ENCODE measurements at regions not wholly inside any gene's neighbourhood (a gene's known extent, or its start where the extent isn't known, plus 50 kb on each side); places are given as distances from the start of the nearest gene placed in this dataset.
"Not testable (repeated sequence)": the region's sequence is repeated elsewhere in the genome, so short reads cannot be mapped to it uniquely, and the experiment has no call there.

DNA sequence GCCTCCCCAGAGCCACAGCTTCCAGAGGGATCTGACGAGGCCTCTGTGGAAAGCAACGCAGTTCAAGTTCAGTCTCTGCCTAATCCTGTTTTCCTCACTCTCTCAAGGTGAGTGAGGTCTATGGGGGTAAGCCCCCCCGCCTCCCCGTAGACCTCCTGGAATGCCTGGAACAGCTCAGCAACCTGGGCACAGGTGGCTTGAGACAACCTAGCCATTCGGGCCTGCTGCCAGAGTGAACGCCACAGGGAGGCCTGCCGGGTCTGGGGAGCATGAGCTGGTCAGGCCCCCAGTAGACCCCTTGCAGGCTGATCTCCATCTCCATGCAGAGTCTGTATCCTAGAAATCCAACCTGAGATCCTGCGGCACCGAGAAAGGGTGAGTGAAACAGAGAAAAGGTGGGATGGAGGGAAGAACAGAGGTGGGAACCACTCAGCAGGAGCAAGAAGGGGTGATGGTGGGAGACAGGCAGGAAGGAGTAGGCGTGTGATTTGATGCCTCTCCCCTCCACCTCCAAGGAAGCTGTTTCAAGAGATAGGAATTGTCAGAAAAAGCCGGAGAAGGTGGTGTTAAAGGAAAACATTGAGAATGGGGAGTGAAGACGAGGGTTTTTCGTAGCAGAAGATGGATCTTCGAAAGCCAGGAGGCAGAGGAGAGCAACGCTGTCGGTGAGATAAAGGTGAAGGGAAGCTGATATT lies 123.1 kb upstream of the PRMT8 start:
- no peak for DNase-seq

DNA sequence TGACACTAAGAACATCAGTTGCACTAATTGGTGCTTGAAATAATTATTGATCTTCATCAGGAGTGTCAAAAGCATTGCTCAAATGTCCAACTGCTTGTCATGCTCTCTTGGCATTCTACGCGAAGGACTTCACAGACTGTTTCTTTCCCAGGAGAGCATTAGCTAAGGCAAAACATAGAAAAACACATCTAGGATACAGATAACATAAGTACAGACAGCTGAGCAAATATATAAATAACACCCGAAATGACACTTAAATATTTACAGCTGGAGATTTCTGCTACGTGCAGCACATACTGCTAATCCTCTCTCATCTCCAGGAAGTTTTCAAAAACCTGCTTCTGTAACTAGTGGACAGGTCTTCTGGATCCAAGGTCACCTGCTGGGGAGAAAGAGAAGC lies 120.0 kb upstream of the PRMT8 start:
- DNase-seq: no peak

DNA sequence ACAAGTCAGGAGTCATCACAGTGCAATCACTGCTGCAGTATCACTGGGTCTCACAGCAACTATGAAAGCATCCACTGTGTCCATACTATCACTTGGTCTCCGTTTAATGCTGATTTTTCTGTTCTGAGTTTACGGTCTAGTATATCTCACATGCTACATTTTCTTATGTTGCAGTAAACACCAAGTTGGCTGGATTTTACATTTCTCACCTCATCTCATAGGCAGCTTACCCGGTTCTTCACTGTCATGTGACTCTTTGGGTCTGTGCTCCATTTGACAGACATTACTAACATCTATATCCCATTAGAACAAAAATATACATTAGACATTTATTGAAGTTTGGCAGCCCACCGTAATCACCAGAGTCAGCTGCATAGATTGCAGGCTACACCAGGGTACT lies 115.7 kb upstream of the PRMT8 start:
- DNase-seq: no peak

- DNase-seq: no peak
Measured at GRCh38 chr12:3376779-3377455, 114.1 kb upstream of the PRMT8 start.

DNA sequence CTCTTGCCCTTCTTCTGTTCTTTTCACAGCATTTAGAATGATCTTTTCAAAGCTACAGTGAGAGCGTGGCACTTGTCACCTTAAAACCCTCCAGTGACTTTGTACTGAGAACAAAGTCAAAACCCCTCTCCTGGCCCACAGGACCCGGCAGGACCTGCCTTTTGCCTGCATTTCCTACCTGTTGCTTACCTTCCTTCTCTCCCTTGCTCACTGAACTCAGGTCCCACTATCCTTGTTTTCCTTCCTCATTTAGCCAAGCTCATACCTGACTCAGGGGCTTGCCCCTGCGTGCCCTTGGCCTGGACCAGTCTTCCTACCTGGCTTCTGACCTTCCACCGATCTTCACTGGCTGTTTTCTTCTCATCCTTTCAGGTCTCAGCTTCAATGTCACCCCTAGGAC lies 112.3 kb upstream of the PRMT8 start:
- no peak for DNase-seq

GRCh38 chr12:3379079-3379478 lies 111.9 kb upstream of the PRMT8 start:
- DNase-seq: no peak

- no peak for DNase-seq
Measured at GRCh38 chr12:3380200-3381043, 110.6 kb upstream of the PRMT8 start.

- no peak for DNase-seq
Measured at GRCh38 chr12:3381059-3382047, 109.7 kb upstream of the PRMT8 start.

- no peak for DNase-seq
Measured at GRCh38 chr12:3389986-3390385, 101.0 kb upstream of the PRMT8 start.

GRCh38 chr12:3397596-3397995 lies 93.4 kb upstream of the PRMT8 start:
- DNase-seq: not testable (repeated sequence)

GRCh38 chr12:3398196-3398789 lies 92.7 kb upstream of the PRMT8 start:
- no peak for DNase-seq

DNA sequence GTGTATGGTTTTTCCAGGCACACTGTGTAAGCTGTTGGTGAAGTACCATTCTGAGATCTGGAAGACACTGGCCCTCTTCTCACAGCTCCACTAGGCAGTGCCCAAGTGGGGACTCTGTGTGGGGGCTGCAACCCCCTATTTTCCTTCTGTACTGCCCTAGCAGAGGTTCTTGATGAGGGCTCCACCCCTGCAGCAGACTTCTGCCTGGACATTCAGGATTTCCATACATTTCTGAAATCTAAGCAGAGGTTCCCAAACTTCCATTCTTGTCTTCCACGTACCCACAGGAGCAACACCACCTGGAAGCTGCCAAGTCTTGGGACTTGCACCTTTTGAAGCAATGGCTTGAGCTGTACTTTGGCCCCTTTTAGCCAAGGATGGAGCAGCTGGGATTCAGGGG lies 85.2 kb upstream of the PRMT8 start:
- DNase-seq: no peak

DNA sequence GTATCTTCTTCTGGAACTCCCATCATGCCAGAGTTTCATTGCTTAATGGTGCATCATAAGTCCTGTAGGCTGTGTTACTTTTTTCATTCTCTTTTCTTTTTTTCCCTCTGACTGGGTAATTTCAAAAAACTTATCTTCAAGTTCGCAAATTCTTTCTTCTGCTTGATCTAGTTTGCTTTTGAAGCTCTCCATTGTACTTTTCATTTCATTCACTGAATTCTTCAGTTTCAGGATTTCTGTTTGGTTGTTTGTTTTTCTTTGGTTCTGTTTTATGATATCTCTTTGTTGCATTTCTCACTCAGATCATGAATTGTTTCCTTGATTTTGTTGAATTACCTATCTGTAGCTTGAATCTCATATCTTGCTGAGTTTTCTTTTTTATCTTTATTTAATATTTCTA lies 83.3 kb upstream of the PRMT8 start:
- DNase-seq: no peak

- no peak for DNase-seq
Measured at GRCh38 chr12:3409662-3410061, 81.3 kb upstream of the PRMT8 start.

- DNase-seq: no peak
Measured at GRCh38 chr12:3416159-3416558, 74.8 kb upstream of the PRMT8 start.

DNA sequence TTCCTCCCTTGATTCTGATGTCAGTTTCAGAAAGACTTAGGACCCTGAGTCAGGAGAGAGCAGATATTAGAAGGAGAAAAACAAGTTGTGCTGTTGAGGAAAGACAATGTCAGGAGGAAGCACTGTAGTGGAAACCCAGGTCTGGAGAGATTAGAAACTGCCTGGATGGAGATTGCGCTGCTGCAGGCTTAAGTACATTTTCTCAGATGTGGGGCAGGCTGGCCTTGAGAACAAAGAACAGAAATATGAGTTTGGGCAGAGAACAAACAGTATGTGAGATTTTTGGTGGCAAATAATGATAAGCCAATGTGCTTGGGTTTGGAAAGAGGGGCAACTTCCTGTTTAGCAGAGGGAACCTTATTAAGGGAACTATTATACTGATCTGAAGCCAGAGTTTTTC lies 74.3 kb upstream of the PRMT8 start:
- DNase-seq: peak in 1 of 2 donors; percentile 1

DNA sequence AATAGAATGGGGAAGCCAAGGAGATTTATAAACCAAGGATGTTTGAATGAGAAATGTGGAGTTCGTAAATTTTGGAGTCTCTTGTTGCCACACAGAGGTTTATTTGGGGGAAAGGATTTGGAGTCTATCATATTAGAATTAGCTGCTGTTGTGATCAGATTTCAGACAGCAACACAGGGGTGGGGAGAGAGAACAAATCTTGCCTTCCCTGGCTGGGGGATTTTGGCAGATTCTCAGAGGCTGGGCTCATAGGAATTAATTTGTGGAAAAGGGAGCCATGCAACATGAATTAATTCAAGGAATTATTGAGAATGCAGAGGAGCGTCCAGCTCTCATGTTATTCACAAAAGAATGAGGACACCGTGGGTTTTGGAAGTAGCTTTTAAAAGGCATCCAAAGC lies 73.9 kb upstream of the PRMT8 start:
- DNase-seq: no peak

GRCh38 chr12:3417937-3418462 lies 73.0 kb upstream of the PRMT8 start:
- DNase-seq: no peak

DNA sequence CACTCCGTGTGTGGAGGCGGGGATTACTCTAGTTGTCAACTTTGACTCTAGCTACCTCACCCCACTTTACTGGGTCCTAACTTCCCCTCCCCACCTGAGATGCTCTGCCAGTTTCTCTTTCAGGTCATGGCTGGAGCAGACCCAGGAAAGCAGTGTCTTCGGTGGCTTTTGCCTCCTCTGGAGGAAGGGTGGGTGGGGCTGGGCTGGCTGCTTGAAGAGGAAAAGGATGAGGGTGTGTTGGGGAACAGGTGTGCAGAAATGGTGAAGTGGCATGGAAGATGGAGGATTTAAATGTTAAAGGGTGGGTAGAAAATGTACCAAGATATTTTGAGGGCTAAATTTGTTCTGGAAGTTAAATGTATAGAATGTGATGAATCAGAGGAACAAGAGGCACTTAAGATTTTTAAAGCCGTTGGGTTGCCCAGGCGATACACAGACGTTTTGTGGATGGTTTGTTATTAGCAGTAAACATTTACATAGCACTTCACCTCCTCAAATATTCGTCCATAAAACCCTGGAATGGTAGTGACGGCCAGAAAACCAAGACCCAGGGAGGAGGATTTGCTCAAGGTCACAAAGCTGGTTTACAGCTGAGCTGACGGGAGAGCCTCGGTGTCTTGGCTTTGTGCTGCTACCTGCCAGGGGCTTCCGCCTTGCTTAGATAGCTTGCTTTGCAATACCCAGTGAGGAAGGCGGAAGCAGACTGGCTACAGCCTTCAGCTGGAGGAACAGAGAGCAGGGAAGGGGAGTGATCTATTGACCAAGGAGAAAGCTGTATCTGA lies 72.2 kb upstream of the PRMT8 start:
- DNase-seq: no peak

GRCh38 chr12:3419558-3419957 lies 71.4 kb upstream of the PRMT8 start:
- no peak for DNase-seq

DNA sequence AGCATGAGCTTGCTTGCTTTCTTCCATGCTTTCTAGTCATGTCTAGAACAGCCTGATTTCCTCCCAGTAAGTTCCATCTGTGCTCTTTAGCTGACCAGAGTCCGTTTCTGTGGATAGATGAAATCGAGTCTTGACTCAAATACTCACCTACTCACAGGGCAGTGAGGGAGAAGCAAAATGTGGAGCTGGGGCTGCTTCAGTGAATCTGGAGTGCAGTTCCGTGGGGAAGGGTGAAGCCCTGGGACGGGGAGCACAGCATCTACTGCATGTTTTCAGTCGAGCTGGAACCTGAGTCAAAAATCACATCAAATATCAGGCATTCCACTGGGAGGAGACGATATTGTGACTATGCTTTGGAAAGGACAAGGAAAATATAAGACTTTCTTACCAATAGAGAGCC lies 70.3 kb upstream of the PRMT8 start:
- DNase-seq: no peak

Measured in inflammatory macrophage (primary cell).